A549 (cell line): ENCODE measurements at regions not wholly inside any gene's neighbourhood (a gene's known extent, or its start where the extent isn't known, plus 50 kb on each side); places are given as distances from the start of the nearest gene placed in this dataset.
"Not testable (repeated sequence)": the region's sequence is repeated elsewhere in the genome, so short reads cannot be mapped to it uniquely, and the experiment has no call there.

Experiments
- ATAC-seq, 2 experiments: fragments of 200-7000 bp in 1 of 2; fragments of >200 bp in 1 of 2; cut with Nextera tagmentation in 1 of 2; cut with Tn5 transposase in 1 of 2; 3 replicates each; pipeline versions ENCODE4 v1.8.0 to v1.9.1; 2018 to 2020; ENCODE audit warnings: mild to moderate bottlenecking in 1 of 2, moderate library complexity in 1 of 2
- CTCF ChIA-PET: fragments of 300-600 bp; sonication (Branson Sonifier 250); formaldehyde crosslinking; extraction: SDS; loops from one replicate; lab custom pipeline; 2021; ENCODE audit warnings: antibody characterized with exemption, inconsistent platforms; lab: Yijun Ruan, JAX
- POLR2A ChIA-PET: fragments of 350-600 bp; formaldehyde crosslinking; extraction: SDS; loops from one replicate; lab custom pipeline; 2021; ENCODE audit warnings: antibody characterized with exemption, inconsistent platforms; lab: Yijun Ruan, JAX
- DNase-seq, 2 experiments: peaks; one replicate each; pipeline versions ENCODE4 v3.0.0 to v3.0.0-alpha.2; 2011 to 2016; ENCODE audit warnings: low read depth in 1 of 2, low spot score in 1 of 2
- FAIRE-seq: peaks from 2 replicates; lab custom pipeline; 2011; peaks lifted over from hg19 to GRCh38; lab: Jason Lieb, UNC
- H3K27ac ChIP-seq, 2 experiments: fragments of >200 bp; sonication (Bioruptor Twin); formaldehyde crosslinking; 3 replicates each; pipeline ENCODE4 v1.5.1; 2016 to 2017
- H3K4me1 ChIP-seq: fragments of >200 bp; sonication (Bioruptor Twin); formaldehyde crosslinking; 3 replicates; pipeline ENCODE4 v1.6.1; 2016
- H3K4me2 ChIP-seq: fragments of >200 bp; sonication (Bioruptor Twin); formaldehyde crosslinking; 3 replicates; pipeline ENCODE4 v1.6.1; 2016
- H3K4me3 ChIP-seq: fragments of >200 bp; sonication (Bioruptor Twin); formaldehyde crosslinking; 3 replicates; pipeline ENCODE4 v1.5.1; 2016
- H3K9me3 ChIP-seq: fragments of >200 bp; sonication (Bioruptor Twin); formaldehyde crosslinking; 3 replicates; pipeline ENCODE4 v1.6.1; 2016
- CBX8 ChIP-seq: fragments of 200-600 bp; sonication (generic); IDR thresholded peaks from 2 replicates; pipeline ENCODE4 v1.6.1; 2016
- EHMT2 ChIP-seq: fragments of 200-600 bp; sonication (generic); IDR thresholded peaks from 2 replicates; pipeline ENCODE4 v1.6.1; 2016; ENCODE audit warnings: antibody characterized with exemption, low read depth, mild to moderate bottlenecking, moderate library complexity
- FOXS1 ChIP-seq: fragments of 250-450 bp; sonication (Bioruptor Pico); IDR thresholded peaks from 2 replicates; pipeline ENCODE4 v1.5.0; 2020; ENCODE audit warnings: mild to moderate bottlenecking, moderate library complexity
- GATA3 ChIP-seq: IDR thresholded peaks from 2 replicates; pipeline ENCODE4 v1.6.1; 2012; ENCODE audit warnings: borderline replicate concordance
- HOXA7 ChIP-seq: fragments of 250-450 bp; sonication (Bioruptor Pico); IDR thresholded peaks from 2 replicates; pipeline ENCODE4 v1.5.0; 2020; ENCODE audit warnings: mild to moderate bottlenecking, moderate library complexity
- HOXB13 ChIP-seq: fragments of 250-450 bp; sonication (Bioruptor Pico); IDR thresholded peaks from 2 replicates; pipeline ENCODE4 v1.5.0; 2020; ENCODE audit warnings: low read depth, mild to moderate bottlenecking, moderate library complexity
- MAFK ChIP-seq: fragments of 450-650 bp; IDR thresholded peaks from 2 replicates; pipeline ENCODE4 v1.6.1; 2014; ENCODE audit not compliant: partially characterized antibody
- MAZ ChIP-seq: fragments of 150-350 bp; IDR thresholded peaks from 2 replicates; pipeline ENCODE4 v1.6.1; 2014; ENCODE audit warnings: antibody characterized with exemption, low read depth, low read length, borderline replicate concordance
- NPAS2 ChIP-seq: fragments of 250-450 bp; sonication (Bioruptor Pico); IDR thresholded peaks from 2 replicates; pipeline ENCODE4 v1.8.0; 2022; ENCODE audit warnings: mild to moderate bottlenecking, moderate library complexity, borderline replicate concordance
- NR3C1 ChIP-seq: fragments of >200 bp; sonication (Bioruptor Twin); formaldehyde crosslinking; IDR thresholded peaks from 3 replicates; pipeline ENCODE4 v1.6.1; 2017
- RAD21 ChIP-seq, 2 experiments: fragments of >200 bp in 1 of 2; sonication (Bioruptor Twin) in 1 of 2; formaldehyde crosslinking in 1 of 2; IDR thresholded peaks in 1 of 2; conservative IDR thresholded peaks in 1 of 2; 2 replicates in 1 of 2; 3 replicates in 1 of 2; pipeline ENCODE4 v1.6.1; 2012 to 2018; ENCODE audit warnings: inconsistent platforms in 1 of 2
- ZC3H11A ChIP-seq: fragments of 450-650 bp; IDR thresholded peaks from 2 replicates; pipeline ENCODE4 v1.6.1; 2014; ENCODE audit warnings: antibody characterized with exemption, mild to moderate bottlenecking
- WGBS: methylation state at CpG from one replicate; pipeline ENCODE4 v1.1.6; 2017; ENCODE audit errors: missing lambda C conversion rate; 5-methylcytosine and 5-hydroxymethylcytosine counted together
- TF ChIP-seq, protein P1 (sequence below): fragments of 250-450 bp; sonication (Bioruptor Pico); IDR thresholded peaks from 2 replicates; pipeline ENCODE4 v1.5.0; 2020; ENCODE audit warnings: low read depth, mild to moderate bottlenecking, moderate library complexity

DNA sequence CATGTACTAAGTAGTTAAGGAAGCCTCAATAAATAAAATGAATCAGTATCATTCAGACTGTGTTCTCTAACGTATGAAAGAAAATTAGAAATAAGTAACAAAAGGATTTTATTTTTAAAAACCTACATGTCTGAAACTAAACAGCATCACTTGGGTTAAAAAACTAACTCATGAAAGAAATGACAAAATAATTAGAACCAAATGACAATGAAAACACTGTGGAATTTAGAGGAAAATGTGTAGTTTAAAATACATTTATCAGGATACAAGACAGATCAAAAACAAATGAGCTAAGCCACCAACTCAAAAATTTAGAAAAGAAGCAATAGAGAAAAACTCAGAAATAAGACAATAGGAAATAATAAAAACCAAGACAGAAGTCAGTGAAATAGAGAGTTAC is 108.7 kb downstream of the TENT5C start:
- Histone ChIP-seq H3K9me3 (0 out of 3 replicates have a peak, but pooled peaks cover 4% of the 10 kb centered on the region), H3K4me1 (no peaks in the 10 kb centered on the region)
- TF ChIP-seq EHMT2 = no peak
- no peak for TF ChIP-seq FOXS1 (CRISPR knock-in tag)
- TF ChIP-seq, all 56 proteins: peak for 0
- CTCF ChIA-PET = no interaction called here
- Histone ChIP-seq H3K4me2 (no peak overlapping the region), H3K4me3 (no peak overlapping the region), H3K27ac (no peak overlapping the region)
- POLR2A ChIA-PET = no interaction called here
- 24% methylated on average over 1 of the region's 1 CpG for WGBS
- no peak for ATAC-seq
- DNase-seq = no peak
- no peak for FAIRE-seq

DNA sequence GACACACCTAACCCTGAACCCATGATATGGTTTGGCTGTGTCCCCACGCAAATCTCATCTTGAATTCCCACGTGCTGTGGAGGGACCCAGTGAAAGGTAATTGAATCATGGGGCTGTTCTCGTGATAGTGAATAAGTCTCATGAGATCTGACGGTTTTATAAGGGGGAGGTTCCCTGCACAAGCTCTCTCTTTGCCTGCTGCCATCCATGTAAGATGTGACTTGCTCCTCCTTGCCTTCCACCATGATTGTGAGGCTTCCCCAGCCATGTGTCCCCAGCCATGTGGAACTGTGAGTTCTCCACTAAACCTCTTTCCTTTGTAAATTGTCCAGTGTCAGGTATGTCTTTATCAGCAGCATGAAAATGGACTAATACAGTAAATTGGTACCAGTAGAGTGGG is 110.2 kb downstream of the TENT5C start:
- 20% methylated on average over 3 of the region's 4 CpGs for WGBS
- H3K4me1 ChIP-seq, ATAC-seq, H3K27ac ChIP-seq, DNase-seq, H3K9me3 ChIP-seq, CTCF ChIA-PET, H3K4me2 ChIP-seq, FAIRE-seq, H3K4me3 ChIP-seq, POLR2A ChIA-PET: not testable (repeated sequence)

DNA sequence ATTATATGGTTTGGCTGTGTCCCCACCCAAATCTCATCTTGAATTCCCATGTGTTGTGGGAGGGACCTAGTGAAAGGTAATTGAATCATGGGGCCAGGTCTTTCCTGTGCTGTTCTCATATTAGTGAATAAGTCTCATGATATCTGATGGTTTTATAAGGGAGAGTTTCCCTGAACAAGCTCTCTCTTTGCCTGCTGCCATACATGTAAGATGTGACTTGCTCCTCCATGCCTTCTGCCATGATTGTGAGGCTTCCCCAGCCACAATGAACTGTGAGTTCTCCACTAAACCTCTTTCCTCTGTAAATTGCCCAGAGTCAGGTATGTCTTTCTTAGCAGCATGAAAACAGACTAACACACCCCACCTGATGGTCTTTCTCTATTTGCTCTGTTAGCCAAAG is 112.1 kb downstream of the TENT5C start:
- not testable (repeated sequence) for H3K4me3 ChIP-seq

DNA sequence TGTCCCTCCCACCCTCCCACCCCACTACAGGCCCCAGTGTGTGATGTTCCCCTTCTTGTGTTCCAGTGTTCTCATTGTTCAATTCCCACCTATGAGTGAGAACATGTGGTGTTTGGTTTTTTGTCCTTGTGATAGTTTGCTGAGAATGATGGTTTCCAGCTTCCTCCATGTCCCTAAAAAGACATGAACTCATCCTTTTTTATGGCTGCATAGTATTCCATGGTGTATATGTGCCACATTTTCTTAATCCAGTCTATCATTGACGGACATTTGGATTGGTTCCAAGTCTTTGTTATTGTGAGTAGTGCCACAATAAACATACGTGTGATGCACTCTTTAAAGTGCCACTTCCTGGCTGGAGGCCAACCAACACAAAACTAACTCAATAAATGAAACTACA is 112.7 kb downstream of the TENT5C start:
- ATAC-seq, H3K4me1 ChIP-seq, H3K9me3 ChIP-seq, H3K4me3 ChIP-seq, DNase-seq, POLR2A ChIA-PET, H3K4me2 ChIP-seq, FAIRE-seq, H3K27ac ChIP-seq: not testable (repeated sequence)
- 0% methylated on average over 2 of the region's 2 CpGs for WGBS
- CTCF ChIA-PET = interaction anchor here (0.7 kb wide), 1 partner anchor 210 kb away, joined by 3 read pairs; no protein-coding TSS in a partner anchor

More for the DNA sequence above, 112.1 kb downstream of the TENT5C start:
- ATAC-seq, DNase-seq, FAIRE-seq, H3K4me1 ChIP-seq, H3K9me3 ChIP-seq, H3K27ac ChIP-seq, H3K4me2 ChIP-seq: not testable (repeated sequence)
- CTCF ChIA-PET = interaction anchor here (0.7 kb wide), 1 partner anchor 211 kb away, joined by 3 read pairs; no protein-coding TSS in a partner anchor
- POLR2A ChIA-PET = interaction anchor here (0.6 kb wide), 1 partner anchor 94 kb away, joined by 3 read pairs; no protein-coding TSS in a partner anchor

DNA sequence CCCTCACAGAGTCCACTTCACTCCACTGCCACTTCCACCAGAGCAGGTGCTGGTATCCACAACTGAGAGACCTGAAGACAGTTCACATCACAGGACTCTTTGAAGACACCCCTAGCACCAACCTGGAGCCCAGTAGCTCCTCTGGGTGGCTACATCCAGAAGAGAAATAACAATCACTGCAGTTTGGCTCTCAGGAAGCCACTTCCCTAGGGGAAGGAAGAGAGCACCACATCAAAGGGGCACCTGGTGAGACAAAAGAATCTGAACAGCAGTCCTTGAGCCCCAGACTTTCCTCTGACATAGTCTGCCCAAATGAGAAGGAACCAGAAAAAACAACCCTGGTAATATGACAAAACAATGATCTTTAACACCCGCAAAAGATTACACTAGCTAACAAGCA is 113.2 kb downstream of the TENT5C start:
- Histone ChIP-seq H3K27ac (no peak overlapping the region), H3K9me3 (0 out of 3 replicates have a peak, but pooled peaks cover 4% of the 10 kb centered on the region), H3K4me3 (no peak overlapping the region), H3K4me2 (no peak overlapping the region), H3K4me1 (no peaks in the 10 kb centered on the region)
- ChIA-PET CTCF (no interaction called here), POLR2A (no interaction called here)
- WGBS = 92% methylated on average over 1 of the region's 1 CpG
- FAIRE-seq = no peak
- DNase-seq = no peak
- no peak for ATAC-seq
- no peak for TF ChIP-seq ZC3H11A
- TF ChIP-seq RAD21 (conservative IDR thresholded peaks at IDR 0.05 in 1 of 2, IDR thresholded peaks at IDR 0.05 in 1 of 2) = no peak
- TF ChIP-seq, protein P1, sequence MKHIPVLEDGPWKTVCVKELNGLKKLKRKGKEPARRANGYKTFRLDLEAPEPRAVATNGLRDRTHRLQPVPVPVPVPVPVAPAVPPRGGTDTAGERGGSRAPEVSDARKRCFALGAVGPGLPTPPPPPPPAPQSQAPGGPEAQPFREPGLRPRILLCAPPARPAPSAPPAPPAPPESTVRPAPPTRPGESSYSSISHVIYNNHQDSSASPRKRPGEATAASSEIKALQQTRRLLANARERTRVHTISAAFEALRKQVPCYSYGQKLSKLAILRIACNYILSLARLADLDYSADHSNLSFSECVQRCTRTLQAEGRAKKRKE (CRISPR knock-in tag) = no peak
- TF ChIP-seq CBX8 = no peak
- TF ChIP-seq NPAS2 (CRISPR knock-in tag) = no peak
- TF ChIP-seq MAFK = no peak
- no peak for TF ChIP-seq HOXA7
- no peak for TF ChIP-seq HOXB13 (CRISPR knock-in tag)
- no peak for TF ChIP-seq MAZ
- TF ChIP-seq NR3C1 = no peak
- no peak for TF ChIP-seq GATA3
